ENCODE measurements at regions not wholly inside any gene's neighbourhood (a gene's known extent, or its start where the extent isn't known, plus 50 kb on each side); places are given as distances from the start of the nearest gene placed in this dataset.
"Not testable (repeated sequence)": the region's sequence is repeated elsewhere in the genome, so short reads cannot be mapped to it uniquely, and the experiment has no call there.

GRCh38 chr2:153644955-153645354 is 166.4 kb upstream of the RPRM start:
- in situ Hi-C loops (cut with MboI; ENCODE audit: low pct_unique_long_range_greater_than_20kb, low sequenced_read_pairs, unreplicated experiment), result no loop called here
- no peak for DNase-seq (ENCODE audit: low spot score)
- no peak for TF ChIP-seq CTCF (IDR thresholded peaks at IDR 0.05; ENCODE audit: extremely low read depth, insufficient read depth, missing control alignments)

GRCh38 chr2:153645599-153645998 is 167.0 kb upstream of the RPRM start:
- no peak for TF ChIP-seq CTCF (IDR thresholded peaks at IDR 0.05; ENCODE audit: extremely low read depth, insufficient read depth, missing control alignments)
- in situ Hi-C loops (cut with MboI; ENCODE audit: low pct_unique_long_range_greater_than_20kb, low sequenced_read_pairs, unreplicated experiment), result no loop called here
- DNase-seq (ENCODE audit: low spot score), result no peak

- in situ Hi-C loops (cut with MboI; ENCODE audit: low pct_unique_long_range_greater_than_20kb, low sequenced_read_pairs, unreplicated experiment), result no loop called here
- TF ChIP-seq CTCF (IDR thresholded peaks at IDR 0.05; ENCODE audit: extremely low read depth, insufficient read depth, missing control alignments), result no peak
- no peak for DNase-seq (ENCODE audit: low spot score)
These were observed 179.1 kb upstream of the RPRM start for GRCh38 chr2:153657651-153658050.

- DNase-seq (ENCODE audit: low spot score), result no peak
- TF ChIP-seq CTCF (IDR thresholded peaks at IDR 0.05; ENCODE audit: extremely low read depth, insufficient read depth, missing control alignments), result no peak
- in situ Hi-C loops (cut with MboI; ENCODE audit: low pct_unique_long_range_greater_than_20kb, low sequenced_read_pairs, unreplicated experiment), result no loop called here
These were observed 183.2 kb upstream of the RPRM start for GRCh38 chr2:153661801-153662200.

- in situ Hi-C loops (cut with MboI; ENCODE audit: low pct_unique_long_range_greater_than_20kb, low sequenced_read_pairs, unreplicated experiment), result no loop called here
- TF ChIP-seq CTCF (IDR thresholded peaks at IDR 0.05; ENCODE audit: extremely low read depth, insufficient read depth, missing control alignments), result no peak
- no peak for DNase-seq (ENCODE audit: low spot score)
These were observed 184.8 kb upstream of the RPRM start for GRCh38 chr2:153663371-153663770.

- in situ Hi-C loops (cut with MboI; ENCODE audit: low pct_unique_long_range_greater_than_20kb, low sequenced_read_pairs, unreplicated experiment); DNase-seq (ENCODE audit: low spot score): not testable (repeated sequence)
These were observed 185.4 kb upstream of the RPRM start for GRCh38 chr2:153664009-153664408.

GRCh38 chr2:153667475-153667874 is 188.9 kb upstream of the RPRM start:
- in situ Hi-C loops (cut with MboI; ENCODE audit: low pct_unique_long_range_greater_than_20kb, low sequenced_read_pairs, unreplicated experiment), result no loop called here
- DNase-seq (ENCODE audit: low spot score), result no peak
- TF ChIP-seq CTCF (IDR thresholded peaks at IDR 0.05; ENCODE audit: extremely low read depth, insufficient read depth, missing control alignments), result no peak

Measured in GM13977 (cell line).